SK-N-DZ (cell line): ENCODE measurements at regions not wholly inside any gene's neighbourhood (a gene's known extent, or its start where the extent isn't known, plus 50 kb on each side); places are given as distances from the start of the nearest gene placed in this dataset.
A peak's percentile ranks its signal among the peaks of the same experiment; 100 is the strongest.
"Not testable (repeated sequence)": the region's sequence is repeated elsewhere in the genome, so short reads cannot be mapped to it uniquely, and the experiment has no call there.

Experiments used
- DNase-seq: peaks from one replicate; pipeline ENCODE4 v3.0.0-alpha.2; 2015; ENCODE audit warnings: low spot score

- DNase-seq, result no peak
Measured at GRCh38 chr2:9708683-9709538, 78.1 kb upstream of the YWHAQ start.

- DNase-seq, result no peak
Measured at GRCh38 chr2:9709539-9710285, 78.9 kb upstream of the YWHAQ start.

GRCh38 chr2:9710311-9710710 lies 79.5 kb upstream of the YWHAQ start:
- DNase-seq, result no peak

GRCh38 chr2:9712263-9712662 lies 81.5 kb upstream of the YWHAQ start:
- no peak for DNase-seq

GRCh38 chr2:9714630-9715214 lies 83.9 kb upstream of the YWHAQ start:
- no peak for DNase-seq

- DNase-seq, result no peak
Measured at GRCh38 chr2:9715238-9715637, 84.4 kb upstream of the YWHAQ start.

- no peak for DNase-seq
Measured at GRCh38 chr2:9717886-9718451, 87.2 kb upstream of the YWHAQ start.

- peak; percentile 82 for DNase-seq
Measured at GRCh38 chr2:9720352-9721093, 89.7 kb upstream of the YWHAQ start.

GRCh38 chr2:9721344-9721743 lies 90.5 kb upstream of the YWHAQ start:
- no peak for DNase-seq

GRCh38 chr2:9722451-9722850 lies 91.7 kb upstream of the YWHAQ start:
- no peak for DNase-seq

- no peak for DNase-seq
Measured at GRCh38 chr2:9724565-9724964, 93.8 kb upstream of the YWHAQ start.

- no peak for DNase-seq
Measured at GRCh38 chr2:9725106-9725505, 94.3 kb upstream of the YWHAQ start.

- not testable (repeated sequence) for DNase-seq
Measured at GRCh38 chr2:9726016-9726415, 95.2 kb upstream of the YWHAQ start.

GRCh38 chr2:9730523-9730922 lies 99.7 kb upstream of the YWHAQ start:
- not testable (repeated sequence) for DNase-seq

GRCh38 chr2:9732824-9733223 lies 102.0 kb upstream of the YWHAQ start:
- no peak for DNase-seq

GRCh38 chr2:9734308-9734707 lies 103.5 kb upstream of the YWHAQ start:
- DNase-seq, result no peak

- no peak for DNase-seq
Measured at GRCh38 chr2:9735335-9735734, 104.5 kb upstream of the YWHAQ start.

- DNase-seq, result no peak
Measured at GRCh38 chr2:9736021-9736420, 105.2 kb upstream of the YWHAQ start.

- DNase-seq, result no peak
Measured at GRCh38 chr2:9737053-9737875, 106.0 kb upstream of the TAF1B start.

GRCh38 chr2:9738062-9738461 lies 105.2 kb upstream of the TAF1B start:
- no peak for DNase-seq
